ENCODE measurements at regions not wholly inside any gene's neighbourhood (a gene's known extent, or its start where the extent isn't known, plus 50 kb on each side); places are given as distances from the start of the nearest gene placed in this dataset.

- H3K36me3 ChIP-seq (ENCODE audit: control insufficient read depth in 2 of 2, insufficient read depth in 1 of 2, low read length in 2 of 2): no peaks in the 10 kb centered on the region
- no peaks in the 10 kb centered on the region for H3K4me1 ChIP-seq (ENCODE audit: control insufficient read depth, insufficient read depth, low read length)
- no peaks in the 10 kb centered on the region for H3K9me3 ChIP-seq (ENCODE audit: control insufficient read depth, insufficient read depth, low read depth, low read length)
- ChIA-PET CTCF (no interaction called here), POLR2A (interaction anchor here (1.3 kb wide), 1 partner anchor 12 kb away, joined by 3 read pairs; no protein-coding TSS in a partner anchor)
- no peak overlapping the region for H3K27ac ChIP-seq (ENCODE audit: extremely low read depth, low read depth, low read length)
- TF ChIP-seq BCL11A (tag by site-specific recombination; IDR thresholded peaks at IDR 0.05; ENCODE audit: low read depth): no peak
- TF ChIP-seq ZIC2 (tag by site-specific recombination; IDR thresholded peaks at IDR 0.05): no peak
- no peak for TF ChIP-seq ZNF23 (tag by site-specific recombination; IDR thresholded peaks at IDR 0.05; ENCODE audit: borderline replicate concordance)
- no peak for TF ChIP-seq SP3 (tag by site-specific recombination; IDR thresholded peaks at IDR 0.05)
- TF ChIP-seq ZNF266 (tag by site-specific recombination; IDR thresholded peaks at IDR 0.05; ENCODE audit: low read depth): no peak
- no peak for TF ChIP-seq KLF16 (tag by site-specific recombination; IDR thresholded peaks at IDR 0.05)
- no peak for TF ChIP-seq ZNF510 (tag by site-specific recombination; IDR thresholded peaks at IDR 0.05; ENCODE audit: insufficient replicate concordance)
- no peak for TF ChIP-seq GLIS1 (tag by site-specific recombination; IDR thresholded peaks at IDR 0.05)
- no peak for TF ChIP-seq ZNF155 (tag by site-specific recombination; IDR thresholded peaks at IDR 0.05)
- no peak for TF ChIP-seq ZNF10 (tag by site-specific recombination; IDR thresholded peaks at IDR 0.05)
- no peak for TF ChIP-seq ZNF350 (tag by site-specific recombination; IDR thresholded peaks at IDR 0.05)
- no peak for TF ChIP-seq ZNF292 (tag by site-specific recombination; IDR thresholded peaks at IDR 0.05; ENCODE audit: borderline replicate concordance, low read depth)
- TF ChIP-seq PRDM1 (tag by site-specific recombination; IDR thresholded peaks at IDR 0.05): no peak
- no peak for TF ChIP-seq ZBTB48 (tag by site-specific recombination; IDR thresholded peaks at IDR 0.05)
- TF ChIP-seq ZNF791 (tag by site-specific recombination; IDR thresholded peaks at IDR 0.05): no peak
- no peak for TF ChIP-seq ZNF19 (tag by site-specific recombination; IDR thresholded peaks at IDR 0.05; ENCODE audit: low read depth)
- TF ChIP-seq ZNF48 (tag by site-specific recombination; IDR thresholded peaks at IDR 0.05): no peak
- H3K4me3 ChIP-seq (ENCODE audit: low read depth, low read length): no peak overlapping the region
These were observed 221.9 kb downstream of the TTLL2 start for GRCh38 chr6:167546611-167547327.

DNA sequence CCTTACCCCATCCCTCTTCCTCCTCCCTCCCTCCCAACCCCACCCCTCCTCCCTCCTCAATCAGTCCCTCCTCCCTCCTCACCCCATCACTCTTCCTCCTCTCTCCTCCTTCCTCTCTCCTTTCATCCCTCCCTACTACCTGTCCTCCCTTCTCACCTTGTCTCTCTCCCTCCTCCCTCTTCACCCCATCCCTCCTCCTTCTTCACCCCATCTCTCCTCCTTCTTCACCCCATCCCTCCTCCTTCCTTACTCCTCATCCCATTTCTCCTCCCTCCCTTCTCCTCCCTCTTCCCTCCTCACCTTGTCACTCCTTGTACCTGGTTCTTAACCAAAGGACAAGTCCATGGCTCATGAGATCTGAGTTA lies 222.4 kb downstream of the TTLL2 start:
- Histone ChIP-seq H3K36me3 (ENCODE audit: control insufficient read depth in 2 of 2, insufficient read depth in 1 of 2, low read length in 2 of 2) (no peaks in the 10 kb centered on the region), H3K4me1 (ENCODE audit: control insufficient read depth, insufficient read depth, low read length) (no peaks in the 10 kb centered on the region), H3K4me3 (ENCODE audit: low read depth, low read length) (no peak overlapping the region), H3K27ac (ENCODE audit: extremely low read depth, low read depth, low read length) (no peak overlapping the region), H3K9me3 (ENCODE audit: control insufficient read depth, insufficient read depth, low read depth, low read length) (no peaks in the 10 kb centered on the region)
- ChIA-PET POLR2A (no interaction called here), CTCF (no interaction called here)
- no peak for TF ChIP-seq SP7 (tag by site-specific recombination; IDR thresholded peaks at IDR 0.05)
- TF ChIP-seq, protein P1, sequence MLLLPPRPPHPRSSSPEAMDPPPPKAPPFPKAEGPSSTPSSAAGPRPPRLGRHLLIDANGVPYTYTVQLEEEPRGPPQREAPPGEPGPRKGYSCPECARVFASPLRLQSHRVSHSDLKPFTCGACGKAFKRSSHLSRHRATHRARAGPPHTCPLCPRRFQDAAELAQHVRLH (tag by site-specific recombination; IDR thresholded peaks at IDR 0.05): no peak
- TF ChIP-seq ZNF776 (tag by site-specific recombination; IDR thresholded peaks at IDR 0.05; ENCODE audit: borderline replicate concordance): no peak
- TF ChIP-seq PBX3 (CRISPR knock-in tag; IDR thresholded peaks at IDR 0.05): no peak
- TF ChIP-seq ZNF416 (tag by site-specific recombination; IDR thresholded peaks at IDR 0.05): no peak
- TF ChIP-seq REPIN1 (tag by site-specific recombination; IDR thresholded peaks at IDR 0.05; ENCODE audit: low read depth): no peak
- TF ChIP-seq, protein P2, sequence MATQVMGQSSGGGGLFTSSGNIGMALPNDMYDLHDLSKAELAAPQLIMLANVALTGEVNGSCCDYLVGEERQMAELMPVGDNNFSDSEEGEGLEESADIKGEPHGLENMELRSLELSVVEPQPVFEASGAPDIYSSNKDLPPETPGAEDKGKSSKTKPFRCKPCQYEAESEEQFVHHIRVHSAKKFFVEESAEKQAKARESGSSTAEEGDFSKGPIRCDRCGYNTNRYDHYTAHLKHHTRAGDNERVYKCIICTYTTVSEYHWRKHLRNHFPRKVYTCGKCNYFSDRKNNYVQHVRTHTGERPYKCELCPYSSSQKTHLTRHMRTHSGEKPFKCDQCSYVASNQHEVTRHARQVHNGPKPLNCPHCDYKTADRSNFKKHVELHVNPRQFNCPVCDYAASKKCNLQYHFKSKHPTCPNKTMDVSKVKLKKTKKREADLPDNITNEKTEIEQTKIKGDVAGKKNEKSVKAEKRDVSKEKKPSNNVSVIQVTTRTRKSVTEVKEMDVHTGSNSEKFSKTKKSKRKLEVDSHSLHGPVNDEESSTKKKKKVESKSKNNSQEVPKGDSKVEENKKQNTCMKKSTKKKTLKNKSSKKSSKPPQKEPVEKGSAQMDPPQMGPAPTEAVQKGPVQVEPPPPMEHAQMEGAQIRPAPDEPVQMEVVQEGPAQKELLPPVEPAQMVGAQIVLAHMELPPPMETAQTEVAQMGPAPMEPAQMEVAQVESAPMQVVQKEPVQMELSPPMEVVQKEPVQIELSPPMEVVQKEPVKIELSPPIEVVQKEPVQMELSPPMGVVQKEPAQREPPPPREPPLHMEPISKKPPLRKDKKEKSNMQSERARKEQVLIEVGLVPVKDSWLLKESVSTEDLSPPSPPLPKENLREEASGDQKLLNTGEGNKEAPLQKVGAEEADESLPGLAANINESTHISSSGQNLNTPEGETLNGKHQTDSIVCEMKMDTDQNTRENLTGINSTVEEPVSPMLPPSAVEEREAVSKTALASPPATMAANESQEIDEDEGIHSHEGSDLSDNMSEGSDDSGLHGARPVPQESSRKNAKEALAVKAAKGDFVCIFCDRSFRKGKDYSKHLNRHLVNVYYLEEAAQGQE (tag by site-specific recombination; IDR thresholded peaks at IDR 0.05): no peak
- no peak for TF ChIP-seq KLF16 (tag by site-specific recombination; IDR thresholded peaks at IDR 0.05)
- TF ChIP-seq GLIS1 (tag by site-specific recombination; IDR thresholded peaks at IDR 0.05): no peak
- no peak for TF ChIP-seq RBAK (tag by site-specific recombination; IDR thresholded peaks at IDR 0.05)
- TF ChIP-seq, protein P3, sequence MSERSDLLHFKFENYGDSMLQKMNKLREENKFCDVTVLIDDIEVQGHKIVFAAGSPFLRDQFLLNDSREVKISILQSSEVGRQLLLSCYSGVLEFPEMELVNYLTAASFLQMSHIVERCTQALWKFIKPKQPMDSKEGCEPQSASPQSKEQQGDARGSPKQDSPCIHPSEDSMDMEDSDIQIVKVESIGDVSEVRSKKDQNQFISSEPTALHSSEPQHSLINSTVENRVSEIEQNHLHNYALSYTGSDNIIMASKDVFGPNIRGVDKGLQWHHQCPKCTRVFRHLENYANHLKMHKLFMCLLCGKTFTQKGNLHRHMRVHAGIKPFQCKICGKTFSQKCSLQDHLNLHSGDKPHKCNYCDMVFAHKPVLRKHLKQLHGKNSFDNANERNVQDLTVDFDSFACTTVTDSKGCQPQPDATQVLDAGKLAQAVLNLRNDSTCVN (tag by site-specific recombination; optimal IDR thresholded peaks at IDR 0.05): no peak
- TF ChIP-seq ZNF121 (tag by site-specific recombination; IDR thresholded peaks at IDR 0.05): no peak

Data from HEK293 (cell line).